Ecto neural progenitor cell (in vitro differentiated cells): ENCODE measurements at regions not wholly inside any gene's neighbourhood (a gene's known extent, or its start where the extent isn't known, plus 50 kb on each side); places are given as distances from the start of the nearest gene placed in this dataset.

ENCODE experiments used
- DNase-seq: peaks from one replicate; pipeline ENCODE4 v3.0.0-alpha.2; 2018; ENCODE audit warnings: low spot score

DNA sequence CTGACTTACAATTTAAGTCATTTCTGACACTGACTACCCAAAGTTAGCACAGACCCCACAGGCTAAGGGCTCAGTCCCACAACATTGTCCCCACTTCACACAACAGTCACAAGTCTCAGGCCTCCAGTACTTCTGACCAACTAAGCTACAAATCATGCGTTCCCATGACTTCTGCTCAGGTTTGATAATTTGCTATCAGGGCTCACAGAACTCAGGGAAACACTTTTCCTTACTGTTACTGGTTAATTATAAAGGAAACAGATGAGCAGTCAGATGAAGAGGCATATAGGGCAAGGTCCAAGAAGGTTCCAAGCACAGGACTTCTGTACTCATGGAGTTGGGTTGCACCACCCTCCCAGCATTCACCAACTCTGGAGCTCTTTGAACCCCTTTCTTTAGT lies 151.2 kb upstream of the TNR start:
- no peak for DNase-seq

DNA sequence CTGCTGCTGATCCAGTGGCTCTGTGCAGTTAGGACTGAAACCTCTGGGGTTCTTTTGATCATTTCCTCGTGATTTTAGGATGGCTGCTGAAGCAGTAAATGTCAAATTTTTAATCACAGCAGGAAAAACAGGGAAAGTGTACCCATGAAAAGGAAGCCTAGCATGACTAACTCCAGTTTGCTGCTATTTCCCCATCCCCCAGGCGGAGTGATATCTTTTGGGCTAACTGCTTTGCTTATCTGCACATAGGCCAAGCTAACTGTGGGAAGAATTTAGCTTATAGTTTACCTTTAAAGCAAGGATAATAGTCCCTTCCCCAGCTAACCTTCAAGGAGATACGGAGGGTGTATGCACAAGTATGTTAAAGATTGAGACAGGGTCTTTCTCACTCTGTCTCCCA lies 149.8 kb upstream of the TNR start:
- no peak for DNase-seq

DNA sequence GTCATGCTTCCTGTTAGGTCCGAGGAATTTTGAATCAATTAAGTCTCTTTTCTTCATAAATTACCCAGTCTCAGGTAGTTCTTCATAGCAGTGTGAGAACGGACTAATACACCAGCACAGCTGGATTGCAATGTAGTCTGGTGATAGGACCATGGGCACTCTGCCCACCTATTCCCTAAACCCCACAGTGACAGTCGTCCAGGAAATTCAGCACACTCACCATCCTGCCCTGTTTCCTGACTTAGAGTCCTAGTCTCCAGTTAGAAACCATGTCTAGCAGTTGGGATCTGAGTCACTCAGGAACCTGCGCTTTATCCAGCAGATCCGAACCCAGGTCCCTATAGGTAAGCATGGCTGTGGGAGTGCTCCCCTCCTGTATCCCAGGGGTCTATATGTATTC lies 149.3 kb upstream of the TNR start:
- DNase-seq, result no peak

DNA sequence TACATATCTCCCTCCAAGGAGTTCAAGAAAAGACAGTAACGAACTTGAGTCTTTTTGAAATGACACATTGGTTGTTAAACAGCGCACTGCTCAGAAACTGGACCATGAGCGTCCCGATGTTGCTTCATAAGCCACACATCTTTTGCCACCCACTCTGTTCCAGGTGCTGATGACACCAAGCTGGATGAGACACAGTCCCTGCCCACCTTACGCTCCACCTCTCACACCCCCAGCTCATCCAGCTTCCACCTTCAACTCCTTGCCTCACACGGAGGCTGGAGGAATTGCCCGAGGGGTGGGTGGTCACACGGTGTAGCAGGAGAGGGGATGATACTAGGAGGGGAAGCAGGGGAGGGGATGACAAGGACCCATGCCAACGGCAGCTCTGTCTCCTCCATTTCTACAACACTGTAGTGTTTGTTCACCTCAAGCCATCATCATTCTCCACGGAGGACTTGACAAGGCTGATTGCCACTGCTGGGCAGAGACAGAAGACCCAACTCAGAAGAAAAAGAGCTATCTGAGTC lies 148.5 kb upstream of the TNR start:
- no peak for DNase-seq

DNA sequence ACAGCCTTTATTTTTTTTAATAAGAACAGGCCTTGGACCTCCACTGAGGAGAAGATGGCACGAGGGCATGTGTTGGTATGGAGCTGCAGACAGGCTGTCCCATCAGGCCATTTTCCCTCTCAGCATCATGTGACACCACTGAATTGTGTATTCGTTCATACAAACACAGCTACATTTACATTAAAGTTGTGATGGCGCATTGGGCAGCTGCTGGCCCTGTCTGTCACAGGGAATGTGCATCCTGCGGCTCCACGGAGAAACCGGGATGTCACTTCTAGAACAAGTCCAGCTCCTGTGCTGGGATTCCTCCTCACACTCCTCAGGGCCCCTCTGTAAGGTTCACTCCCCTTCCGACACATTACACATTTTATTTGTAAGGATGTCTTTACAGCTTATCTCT lies 147.6 kb upstream of the TNR start:
- no peak for DNase-seq

DNA sequence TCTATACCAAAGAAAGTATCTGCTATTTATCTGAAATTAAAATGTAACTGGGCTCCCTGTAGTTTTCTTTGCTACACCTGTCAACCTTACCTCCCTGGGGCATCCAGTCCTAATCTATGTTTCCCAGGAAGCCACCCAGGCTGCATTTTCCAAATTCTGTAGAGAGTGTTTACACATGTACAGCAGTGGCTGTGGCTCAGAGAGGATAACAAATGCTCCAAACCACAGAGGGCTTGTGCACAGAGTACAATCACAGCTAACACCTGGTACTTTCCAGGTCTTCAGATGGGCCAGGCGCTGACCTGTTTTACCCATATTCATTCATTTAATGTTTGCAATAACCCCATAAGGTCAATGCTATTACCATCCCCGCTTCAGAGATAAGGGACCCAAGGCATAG lies 146.5 kb upstream of the TNR start:
- no peak for DNase-seq

DNA sequence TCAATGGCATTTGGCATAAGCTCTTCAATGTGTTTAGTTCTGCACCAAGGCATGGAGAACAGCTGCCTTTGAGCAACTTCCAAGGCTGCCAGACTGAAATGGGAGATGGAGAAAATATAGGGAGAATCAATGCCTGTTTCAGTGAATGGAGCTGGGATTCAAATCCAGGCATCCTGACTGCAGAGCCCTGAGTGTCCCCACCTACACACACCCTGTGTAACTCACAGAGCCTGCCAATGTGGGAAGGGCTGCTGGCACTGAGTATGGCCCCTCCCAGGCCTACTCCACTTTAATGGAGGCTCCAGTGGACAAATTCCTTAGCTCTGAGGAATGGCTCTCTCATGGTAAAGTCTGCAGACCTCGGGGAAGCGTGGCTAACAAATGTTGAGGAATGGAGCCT lies 145.6 kb upstream of the TNR start:
- no peak for DNase-seq

DNA sequence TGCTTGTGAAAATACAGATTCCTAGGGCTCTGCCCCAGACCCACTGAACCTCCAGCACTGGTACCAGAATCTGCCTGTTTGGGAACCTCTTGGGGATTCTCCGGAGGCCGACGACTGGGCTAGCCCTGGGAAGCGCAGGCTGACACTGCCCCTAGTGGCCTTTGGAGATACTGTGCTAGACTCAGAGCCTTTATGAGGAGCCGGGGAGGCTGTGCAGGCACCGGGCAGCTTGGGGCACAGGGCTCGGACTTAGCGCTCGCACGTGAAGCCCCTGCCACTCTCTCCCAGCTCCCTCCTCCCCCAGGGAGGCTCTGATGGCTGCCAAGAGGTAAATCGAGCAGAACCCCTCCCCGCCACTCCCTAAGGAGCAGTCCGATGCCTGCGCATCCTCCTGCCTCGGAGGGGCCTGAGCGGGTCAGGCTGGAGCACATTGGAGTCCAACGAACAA lies 144.6 kb upstream of the TNR start:
- peak; percentile 86 for DNase-seq

DNA sequence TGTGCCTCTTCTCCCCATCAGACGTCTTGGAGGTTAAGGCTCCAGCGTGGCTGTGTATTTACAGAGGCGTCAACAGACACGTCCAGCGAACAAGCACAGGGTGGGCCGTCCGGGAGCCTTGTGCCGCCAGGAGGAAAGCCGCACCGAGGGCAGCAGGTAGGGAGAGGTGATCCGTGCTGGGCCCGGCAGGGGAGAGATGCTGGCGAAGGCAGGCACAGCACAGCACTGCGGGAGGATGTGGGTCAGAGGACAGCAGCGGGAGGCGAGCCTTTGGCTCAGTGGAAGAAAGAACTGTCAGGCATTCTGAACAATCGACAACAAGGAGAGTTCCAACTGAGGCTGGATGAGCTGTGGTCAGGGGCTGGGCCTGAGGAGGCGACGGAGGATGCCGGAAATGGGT lies 144.1 kb upstream of the TNR start:
- DNase-seq, result no peak

DNA sequence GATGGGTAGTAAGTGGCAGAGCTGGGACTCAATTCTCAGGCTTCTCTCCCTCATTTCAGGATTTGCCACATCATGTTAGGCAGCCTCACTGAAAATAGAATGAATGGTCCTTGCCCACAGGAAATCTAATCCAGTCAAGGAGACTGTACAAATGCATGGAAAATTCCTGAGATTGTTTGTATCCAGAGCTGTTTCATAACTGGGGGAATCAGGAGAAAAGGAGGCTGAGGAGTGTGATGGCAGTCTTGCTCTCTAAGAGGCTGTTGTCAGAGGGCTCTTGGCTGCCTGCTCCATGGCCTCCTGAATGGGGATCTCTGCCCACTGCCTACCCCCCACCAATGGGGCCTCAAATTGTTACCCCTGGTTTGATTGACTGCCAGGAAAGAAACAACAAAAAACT lies 141.9 kb upstream of the TNR start:
- DNase-seq, result no peak

DNA sequence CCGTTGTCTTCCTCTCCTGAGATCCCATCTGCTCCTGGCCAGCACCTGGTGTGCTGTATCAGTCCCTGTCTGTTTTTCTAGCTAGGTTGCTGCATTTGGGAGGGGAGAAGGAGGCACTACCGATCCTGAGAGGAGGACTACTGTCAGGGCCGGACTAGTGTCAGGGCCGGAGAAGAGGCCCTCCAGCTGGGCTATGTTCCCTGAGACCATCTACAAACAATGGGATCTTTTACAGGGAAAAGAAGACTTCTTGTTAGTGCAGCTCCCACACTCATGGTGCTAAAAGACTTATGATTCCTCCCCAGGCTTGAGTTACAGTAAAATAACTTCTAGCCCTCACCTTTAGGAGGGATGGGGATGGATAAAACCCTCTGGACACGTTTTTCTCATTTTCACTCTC lies 141.0 kb upstream of the TNR start:
- no peak for DNase-seq

DNA sequence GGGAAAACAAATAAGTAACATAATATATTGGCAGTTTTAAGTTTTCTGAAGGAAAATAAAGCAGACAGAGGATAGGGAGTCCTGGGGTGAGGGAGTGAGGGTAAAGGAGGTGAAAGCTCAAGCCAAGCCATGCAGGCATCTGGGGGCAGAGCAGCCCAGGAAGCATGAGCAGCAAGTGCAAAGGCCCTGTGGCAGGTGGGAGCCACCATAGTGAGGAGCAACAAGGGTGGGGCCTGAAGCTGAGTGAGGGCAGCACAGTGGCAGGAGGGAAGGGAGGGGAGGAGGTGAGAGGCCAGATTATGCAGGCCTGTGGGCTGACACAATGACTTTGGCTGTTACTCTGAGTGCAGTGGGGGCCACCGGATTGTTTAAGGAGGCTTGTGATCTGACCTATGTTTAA lies 138.8 kb upstream of the TNR start:
- no peak for DNase-seq

DNA sequence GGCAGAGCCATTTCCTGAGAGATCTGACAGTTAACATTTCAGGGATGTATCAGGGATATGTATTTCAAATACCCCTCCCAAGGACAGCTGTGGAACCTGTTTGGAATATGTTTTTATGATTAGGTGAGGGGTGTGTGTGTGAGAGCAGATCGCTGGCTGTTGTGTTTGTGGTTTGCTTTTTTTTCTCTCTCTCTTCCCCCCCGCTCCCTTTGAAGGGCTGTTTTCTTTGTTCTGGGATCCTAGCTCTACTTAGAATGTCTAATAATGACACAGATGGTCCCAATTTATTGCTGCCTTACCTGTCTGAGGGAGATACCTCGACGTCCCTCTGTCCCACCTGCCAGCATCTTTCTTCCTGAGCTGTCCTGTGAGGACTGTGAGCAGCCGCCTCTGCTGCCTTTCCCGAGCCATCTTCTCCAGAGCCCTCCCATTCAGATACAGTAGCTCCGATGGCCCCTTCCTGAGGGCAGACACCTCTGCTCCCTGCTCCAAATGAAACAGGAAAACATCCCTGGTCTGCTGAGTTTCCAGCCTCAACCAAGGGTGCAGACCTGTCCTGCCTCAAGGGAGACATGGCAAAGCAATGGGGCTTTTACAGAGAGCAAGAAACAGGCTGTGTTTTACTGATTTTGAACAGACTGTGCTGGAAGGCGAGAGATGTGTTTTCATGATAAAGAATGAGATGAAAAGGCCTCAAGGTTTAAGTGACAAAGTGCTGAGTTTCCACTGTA lies 138.0 kb upstream of the TNR start:
- no peak for DNase-seq

DNA sequence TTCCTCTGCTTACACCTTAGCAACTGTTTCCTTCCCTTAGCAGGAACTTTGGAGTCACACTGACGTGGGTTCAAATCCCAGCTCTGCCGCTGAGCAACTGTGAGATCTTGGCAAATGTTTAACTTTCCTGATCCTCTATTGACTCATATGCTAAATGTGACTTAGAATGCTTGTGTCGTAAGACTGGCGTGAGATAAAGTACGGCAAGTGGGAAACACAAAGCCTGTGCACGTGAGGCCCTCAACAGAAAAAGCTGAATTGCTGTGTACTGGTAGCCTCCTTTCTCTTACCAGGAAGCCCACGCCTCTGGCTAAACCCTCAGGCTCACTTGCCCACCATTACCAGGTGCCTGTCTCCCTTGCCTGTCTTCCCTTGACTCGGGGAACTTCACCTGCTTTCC lies 135.4 kb upstream of the TNR start:
- DNase-seq, result no peak

DNA sequence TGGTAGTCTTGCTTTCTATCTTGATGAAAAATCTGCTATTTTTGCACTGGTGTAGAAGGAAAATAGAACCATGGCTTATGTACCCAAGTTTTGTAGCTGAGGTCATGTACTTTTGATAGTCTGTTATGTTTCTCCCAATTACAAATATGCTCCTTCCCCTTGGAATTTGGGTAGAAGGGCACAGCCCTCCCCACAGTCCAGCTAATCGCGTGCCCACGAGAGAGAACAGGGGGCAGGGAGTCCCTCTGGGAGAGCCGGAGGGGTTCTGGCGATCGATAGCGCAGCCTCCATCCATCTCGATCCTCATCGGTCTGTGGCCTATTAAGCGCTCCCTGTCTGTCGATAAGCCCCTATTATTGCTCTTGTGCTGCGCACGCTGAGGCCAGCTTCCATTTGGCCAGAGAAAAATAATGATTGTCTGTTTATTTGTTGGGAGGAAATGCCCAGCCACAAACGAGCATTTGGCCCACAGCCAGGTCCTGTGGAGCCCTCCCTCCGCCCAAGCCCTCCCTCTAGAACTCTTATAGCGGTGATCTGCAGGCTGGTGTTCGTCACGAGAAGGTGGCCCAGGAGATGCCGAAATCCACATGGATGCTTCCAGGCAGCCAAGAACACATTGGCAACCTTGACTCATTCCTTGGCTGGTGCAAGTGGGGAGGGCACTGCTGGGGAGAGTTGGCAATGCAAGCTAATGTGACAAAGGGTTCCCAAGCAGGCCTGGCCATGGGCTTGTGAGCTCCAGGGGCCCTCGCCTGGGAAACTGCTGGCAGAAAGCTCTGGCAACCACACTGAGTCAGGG lies 134.7 kb upstream of the TNR start:
- no peak for DNase-seq

DNA sequence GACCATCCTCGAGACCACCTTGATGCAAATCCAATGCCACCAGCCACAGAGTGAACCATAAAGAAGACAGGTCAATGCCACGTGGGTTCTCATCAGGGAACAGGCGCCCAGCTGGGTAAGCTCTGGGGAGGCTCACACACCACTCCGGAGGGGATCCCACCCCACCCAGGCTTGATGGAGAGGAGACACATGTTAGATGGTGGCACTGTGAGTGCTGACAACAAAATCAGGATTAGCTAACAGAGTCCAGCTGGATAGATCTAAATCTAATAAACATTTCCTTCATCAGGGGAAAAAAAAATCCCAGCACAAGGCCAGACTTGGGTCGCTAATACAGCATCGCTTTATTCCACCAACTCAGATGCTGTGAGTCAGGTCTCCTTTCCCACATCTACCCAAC lies 132.2 kb upstream of the TNR start:
- DNase-seq, result no peak

DNA sequence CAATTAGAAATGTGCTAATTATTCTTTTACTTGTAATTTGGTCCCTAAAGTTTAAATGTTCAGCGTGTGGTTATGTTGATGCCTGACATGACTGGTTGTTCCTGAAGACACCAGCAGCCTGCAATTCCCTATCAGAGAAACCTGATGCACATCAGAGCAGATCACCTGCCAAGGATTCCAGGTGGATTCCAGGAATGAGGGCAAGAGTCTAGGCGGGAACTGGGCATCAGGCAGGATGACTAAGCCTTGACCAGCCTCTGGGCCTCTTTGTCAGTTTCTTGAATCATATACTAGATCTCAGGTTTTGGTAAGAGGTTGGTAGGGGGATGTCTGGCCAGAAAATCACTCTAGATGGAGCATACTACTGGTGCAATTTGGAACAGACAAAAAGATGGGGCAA lies 130.7 kb upstream of the TNR start:
- no peak for DNase-seq

DNA sequence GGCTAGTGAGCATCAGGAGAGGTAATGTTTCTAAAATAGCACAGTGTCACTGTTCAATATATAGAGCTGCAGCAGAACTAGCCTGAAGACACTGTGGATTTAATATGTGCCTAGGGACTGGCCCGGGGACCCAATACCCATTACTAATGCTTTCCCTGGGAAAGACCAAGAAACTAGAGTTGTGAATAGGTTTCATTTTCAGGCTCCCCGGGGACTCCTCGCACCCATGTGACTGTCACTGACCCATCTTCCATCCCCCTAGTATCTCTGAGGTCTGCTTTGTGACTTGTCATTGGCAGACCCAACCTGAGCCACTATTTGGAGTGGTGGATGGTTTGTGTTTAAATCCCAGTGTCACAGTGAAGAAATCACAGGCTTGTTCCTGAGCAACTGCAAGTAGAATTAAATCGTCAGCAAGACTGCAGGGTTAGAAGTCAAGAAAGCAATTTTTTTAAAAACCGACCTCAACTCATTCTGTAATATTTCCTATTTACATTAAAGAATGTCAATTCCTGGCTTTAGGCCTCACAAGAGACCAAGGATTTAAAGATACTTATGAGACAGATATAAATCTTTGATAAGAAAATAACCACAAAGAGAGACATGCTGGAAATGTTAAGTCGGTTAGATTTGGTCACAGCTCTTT lies 130.0 kb upstream of the TNR start:
- DNase-seq, result no peak

DNA sequence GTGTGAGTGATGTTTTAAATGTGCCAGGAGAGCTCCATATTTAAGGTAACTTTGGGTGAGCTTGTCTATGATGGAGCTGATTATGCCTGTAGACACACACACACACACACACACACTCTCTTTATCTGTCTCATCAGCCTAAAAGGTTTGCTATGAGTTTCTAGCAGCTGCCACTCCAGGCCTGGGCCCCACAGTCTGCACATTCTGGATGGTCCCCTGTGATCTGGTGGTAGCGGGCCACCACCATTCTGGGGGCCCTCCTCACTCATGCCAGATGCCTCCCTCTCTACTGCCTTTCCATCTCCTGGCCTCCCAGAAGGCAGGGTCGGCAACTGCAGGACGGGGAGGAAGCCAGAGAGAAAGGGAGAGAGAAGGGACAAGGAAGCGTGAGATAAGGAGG lies 129.2 kb upstream of the TNR start:
- no peak for DNase-seq

DNA sequence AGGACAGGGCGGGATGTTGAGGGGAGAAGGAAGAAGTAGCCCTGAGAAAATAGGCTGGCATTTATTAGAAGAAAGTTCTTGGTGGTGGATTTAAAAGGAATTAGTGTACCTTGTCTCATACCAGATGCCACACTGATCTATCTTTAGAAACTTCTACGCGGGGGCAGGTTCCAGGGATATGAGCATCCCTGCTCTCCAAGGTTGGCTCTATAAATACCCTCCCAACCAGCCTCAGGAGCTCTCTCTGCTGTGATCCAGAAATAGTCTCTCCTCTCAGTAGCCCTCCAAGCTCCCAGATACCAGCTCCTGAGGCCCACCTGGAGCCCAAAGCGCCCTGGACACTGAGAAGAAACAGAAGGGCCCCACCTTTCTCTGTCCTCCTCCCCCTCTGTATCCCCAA lies 128.3 kb upstream of the TNR start:
- DNase-seq, result no peak

DNA sequence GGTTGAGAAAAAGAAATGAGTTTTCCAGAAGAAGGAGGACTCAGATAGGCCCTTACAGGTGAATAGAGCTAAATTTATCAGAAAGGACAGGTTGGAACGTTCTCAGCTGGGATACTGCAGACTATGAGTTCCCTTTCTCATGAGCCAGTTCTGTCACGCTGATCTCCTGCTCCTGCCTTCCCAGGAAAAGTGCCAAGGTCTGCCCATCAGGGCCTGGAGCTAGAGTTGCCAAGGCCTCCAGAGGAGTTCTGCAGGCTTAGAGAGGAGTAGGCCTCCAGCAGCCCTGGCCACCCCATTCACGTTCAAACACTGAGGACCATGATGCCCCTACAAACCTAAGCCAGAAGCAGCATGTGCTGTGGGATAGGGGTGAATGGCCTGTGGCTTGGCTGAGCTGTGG lies 126.8 kb upstream of the TNR start:
- no peak for DNase-seq

DNA sequence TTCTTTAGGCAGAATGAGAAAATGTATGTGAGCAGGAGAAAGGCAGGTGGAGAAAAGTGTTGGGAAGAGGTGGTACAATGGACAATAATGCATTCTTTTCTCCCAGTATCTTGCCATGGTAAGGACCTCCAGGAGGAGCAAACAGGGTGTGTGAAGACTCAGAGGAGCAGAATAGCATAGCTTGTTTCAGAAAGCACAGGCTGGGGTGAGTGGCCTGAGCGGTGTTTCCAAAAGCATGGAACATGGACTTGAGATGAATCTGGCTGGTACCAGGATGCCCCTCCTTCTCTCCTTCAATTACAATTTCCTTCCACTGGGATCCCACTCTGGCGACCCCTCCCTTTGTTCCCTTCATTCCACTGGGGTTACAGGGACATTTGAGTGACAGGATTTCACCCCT lies 123.4 kb upstream of the TNR start:
- DNase-seq, result no peak
